ENCODE measurements at regions not wholly inside any gene's neighbourhood (a gene's known extent, or its start where the extent isn't known, plus 50 kb on each side); places are given as distances from the start of the nearest gene placed in this dataset.

GRCh38 chr7:55644567-55644966, 72.3 kb upstream of the VOPP1 start:
- TF ChIP-seq SIN3A (IDR thresholded peaks at IDR 0.05; ENCODE audit: borderline replicate concordance, insufficient read depth, low read length) (no peak), FOXP2 (optimal IDR thresholded peaks at IDR 0.05; ENCODE audit: borderline replicate concordance, extremely low read depth, extremely low read length, insufficient read depth) (no peak), REST (IDR thresholded peaks at IDR 0.05; ENCODE audit: insufficient read depth in 1 of 2, low read depth in 2 of 2, low read length in 2 of 2) (no peak)

All from PFSK-1 (cell line).